ENCODE measurements at regions not wholly inside any gene's neighbourhood (a gene's known extent, or its start where the extent isn't known, plus 50 kb on each side); places are given as distances from the start of the nearest gene placed in this dataset.
A peak's percentile ranks its signal among the peaks of the same experiment; 100 is the strongest.

DNA sequence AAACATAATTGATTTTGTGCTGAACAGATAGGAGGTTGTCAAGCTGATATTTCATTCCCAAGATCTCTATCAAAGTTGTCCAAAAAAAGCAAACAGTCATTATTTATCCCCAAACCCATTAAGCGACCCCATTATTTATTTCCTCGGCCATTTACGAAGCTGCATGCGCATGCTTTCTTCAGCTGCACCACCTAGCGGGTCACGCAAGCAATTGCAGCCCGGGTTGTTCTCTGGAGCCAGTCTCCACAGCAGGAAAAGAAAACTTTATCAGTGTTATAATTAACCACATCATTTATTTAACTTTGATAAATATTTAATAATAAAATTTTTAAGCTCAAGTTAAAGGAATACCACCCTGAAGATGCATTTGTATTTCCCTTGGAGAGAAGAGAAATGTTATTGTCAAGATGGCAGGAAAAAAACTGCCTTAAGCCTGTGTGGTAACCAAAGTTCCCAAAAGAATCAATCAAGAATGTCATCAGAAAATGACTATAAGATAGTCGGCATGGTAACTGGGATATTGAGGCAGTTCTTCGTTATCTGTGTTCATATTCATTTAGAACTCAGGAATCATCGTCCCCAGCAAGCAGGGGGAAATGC is 304.7 kb downstream of the FBXO15 start:
- TF ChIP-seq, protein P1, sequence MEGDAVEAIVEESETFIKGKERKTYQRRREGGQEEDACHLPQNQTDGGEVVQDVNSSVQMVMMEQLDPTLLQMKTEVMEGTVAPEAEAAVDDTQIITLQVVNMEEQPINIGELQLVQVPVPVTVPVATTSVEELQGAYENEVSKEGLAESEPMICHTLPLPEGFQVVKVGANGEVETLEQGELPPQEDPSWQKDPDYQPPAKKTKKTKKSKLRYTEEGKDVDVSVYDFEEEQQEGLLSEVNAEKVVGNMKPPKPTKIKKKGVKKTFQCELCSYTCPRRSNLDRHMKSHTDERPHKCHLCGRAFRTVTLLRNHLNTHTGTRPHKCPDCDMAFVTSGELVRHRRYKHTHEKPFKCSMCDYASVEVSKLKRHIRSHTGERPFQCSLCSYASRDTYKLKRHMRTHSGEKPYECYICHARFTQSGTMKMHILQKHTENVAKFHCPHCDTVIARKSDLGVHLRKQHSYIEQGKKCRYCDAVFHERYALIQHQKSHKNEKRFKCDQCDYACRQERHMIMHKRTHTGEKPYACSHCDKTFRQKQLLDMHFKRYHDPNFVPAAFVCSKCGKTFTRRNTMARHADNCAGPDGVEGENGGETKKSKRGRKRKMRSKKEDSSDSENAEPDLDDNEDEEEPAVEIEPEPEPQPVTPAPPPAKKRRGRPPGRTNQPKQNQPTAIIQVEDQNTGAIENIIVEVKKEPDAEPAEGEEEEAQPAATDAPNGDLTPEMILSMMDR (IDR thresholded peaks at IDR 0.05) = peak; percentile 96
- TF ChIP-seq ZFX (IDR thresholded peaks at IDR 0.05; ENCODE audit: borderline replicate concordance) = no peak

DNA sequence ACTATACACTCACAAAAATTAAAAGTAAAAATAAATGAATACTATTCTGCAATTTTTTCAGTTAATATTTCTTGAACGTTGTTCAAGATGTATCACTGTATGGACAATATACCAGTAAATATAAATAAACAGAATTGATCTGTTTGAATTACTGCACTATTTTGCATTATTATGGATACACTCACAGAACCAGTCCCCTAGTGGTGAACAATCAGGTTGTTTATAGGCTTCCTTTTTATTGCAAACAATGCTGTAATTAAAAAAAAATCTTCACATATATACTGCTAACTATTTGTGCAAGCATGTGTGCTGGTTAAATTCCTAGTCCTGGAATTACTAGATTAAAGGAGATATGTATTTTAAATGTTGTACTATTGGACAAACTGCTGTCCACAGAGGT is 306.0 kb downstream of the FBXO15 start:
- TF ChIP-seq, protein P1 (IDR thresholded peaks at IDR 0.05) = peak; percentile 13; the same call in 1 of the 2 replicates
- no peak for TF ChIP-seq ZFX (IDR thresholded peaks at IDR 0.05; ENCODE audit: borderline replicate concordance)
- no peak overlapping the region for H3K27ac ChIP-seq

More for the DNA sequence above, 304.7 kb downstream of the FBXO15 start:
- no peak overlapping the region for H3K27ac ChIP-seq

DNA sequence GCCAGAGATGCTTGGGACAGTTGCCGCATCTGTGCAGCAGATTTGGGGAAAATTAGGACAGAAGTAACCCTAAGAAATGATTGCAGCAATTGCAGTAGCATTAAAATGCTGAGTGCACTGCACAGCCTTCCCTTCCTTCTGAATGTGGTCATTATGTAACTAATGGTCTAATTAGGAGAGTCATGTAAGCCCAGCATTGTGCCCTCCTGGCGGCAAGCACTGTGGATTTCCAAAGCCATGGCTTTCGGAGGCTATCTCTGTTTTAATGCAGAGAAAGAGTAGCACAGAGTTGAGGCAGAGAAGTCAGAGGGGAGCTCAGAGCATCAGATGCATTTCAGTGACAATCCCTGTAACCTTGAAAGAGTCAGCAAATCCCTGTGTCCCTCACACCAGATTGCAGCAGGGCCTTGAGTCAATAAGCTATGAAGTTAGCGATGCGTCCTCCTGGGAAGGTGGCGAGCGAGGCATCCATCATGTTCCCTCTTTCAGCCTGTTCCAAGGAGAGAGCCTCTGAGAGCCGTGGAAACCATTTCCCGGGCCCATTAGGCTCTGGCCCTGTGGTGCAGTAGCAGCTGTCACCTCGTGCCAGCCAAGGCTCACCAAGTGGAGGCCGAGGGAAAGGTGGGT is 307.2 kb downstream of the FBXO15 start:
- H3K27ac ChIP-seq = no peak overlapping the region
- TF ChIP-seq ZFX (IDR thresholded peaks at IDR 0.05; ENCODE audit: borderline replicate concordance) = no peak
- TF ChIP-seq, protein P1 (IDR thresholded peaks at IDR 0.05) = no peak

DNA sequence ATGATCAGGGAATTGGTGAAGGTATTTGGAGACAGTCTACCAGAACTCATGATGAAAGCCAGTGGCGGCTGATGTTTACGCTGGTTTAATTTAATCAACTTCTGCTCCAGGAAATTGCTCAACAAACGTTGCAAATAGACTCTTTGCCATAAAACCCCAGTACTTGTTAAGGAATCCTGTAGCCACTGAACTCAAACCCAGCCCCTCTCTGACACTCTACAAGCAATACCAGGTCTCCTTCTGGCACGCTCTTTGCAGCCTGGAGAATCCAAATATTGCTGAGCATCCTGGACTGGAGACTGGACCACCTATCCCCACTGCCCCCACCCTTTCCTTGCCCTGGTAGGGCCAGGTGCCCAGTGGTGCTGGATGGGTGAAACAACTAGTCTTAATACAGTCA is 308.2 kb downstream of the FBXO15 start:
- TF ChIP-seq, protein P1 (IDR thresholded peaks at IDR 0.05) = no peak
- no peak for TF ChIP-seq ZFX (IDR thresholded peaks at IDR 0.05; ENCODE audit: borderline replicate concordance)

DNA sequence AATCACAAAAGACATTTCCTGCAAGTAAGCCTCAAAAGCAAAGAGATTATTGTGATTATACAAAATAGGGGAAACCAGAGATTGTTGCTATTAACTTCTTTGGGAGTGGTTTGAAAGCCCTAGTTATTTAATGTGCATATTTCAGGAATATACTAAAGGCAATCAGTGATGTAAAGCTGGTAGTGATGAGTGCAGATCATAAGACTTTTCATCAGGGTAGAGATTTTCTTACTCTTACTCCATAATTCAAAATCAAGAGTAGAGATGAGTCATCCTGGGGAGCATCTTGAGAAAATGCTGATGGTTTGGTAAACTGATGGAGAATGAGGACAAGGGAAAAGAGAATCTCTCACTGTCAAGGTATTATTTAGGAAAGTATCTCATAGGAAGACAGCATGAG is 309.5 kb downstream of the FBXO15 start:
- H3K27ac ChIP-seq = no peak overlapping the region
- TF ChIP-seq, protein P1 (IDR thresholded peaks at IDR 0.05) = no peak
- TF ChIP-seq ZFX (IDR thresholded peaks at IDR 0.05; ENCODE audit: borderline replicate concordance) = no peak

More for the DNA sequence above, 308.2 kb downstream of the FBXO15 start:
- H3K27ac ChIP-seq = no peak overlapping the region

DNA sequence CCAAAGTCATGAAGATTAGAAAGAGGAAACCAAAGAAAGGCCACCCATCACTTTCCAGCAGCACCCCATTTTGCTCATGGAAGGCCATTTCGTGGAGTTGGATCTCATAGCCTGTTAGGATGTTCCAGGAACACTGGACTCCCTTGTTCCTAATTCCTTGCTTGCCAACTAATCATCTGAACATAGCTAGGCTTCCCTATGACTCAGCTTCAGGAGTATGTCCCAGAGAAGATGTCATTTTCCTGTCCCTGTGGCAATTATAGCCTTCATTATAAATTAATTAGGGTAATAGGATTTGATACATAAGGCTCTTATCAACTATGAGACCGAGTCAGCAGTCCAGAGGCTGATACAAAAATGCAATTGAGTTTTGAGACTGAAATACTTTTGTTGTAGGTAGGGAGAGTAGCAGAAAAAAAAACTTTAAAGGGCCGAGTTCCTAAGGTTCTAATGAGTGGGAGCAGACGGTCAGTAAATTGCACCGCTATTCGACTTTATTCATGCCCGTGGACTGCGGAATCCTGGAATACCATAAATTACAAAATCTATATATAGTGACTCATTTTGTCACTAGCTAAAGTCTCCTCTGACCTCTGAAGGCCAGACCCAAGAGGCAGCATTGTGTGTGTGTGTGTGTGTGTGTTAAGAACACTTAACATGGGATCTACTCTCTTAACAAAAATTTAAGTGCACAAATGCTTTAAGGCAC is 311.8 kb downstream of the FBXO15 start:
- TF ChIP-seq, protein P1 (IDR thresholded peaks at IDR 0.05) = no peak
- TF ChIP-seq ZFX (IDR thresholded peaks at IDR 0.05; ENCODE audit: borderline replicate concordance) = no peak
- H3K27ac ChIP-seq = no peak overlapping the region

DNA sequence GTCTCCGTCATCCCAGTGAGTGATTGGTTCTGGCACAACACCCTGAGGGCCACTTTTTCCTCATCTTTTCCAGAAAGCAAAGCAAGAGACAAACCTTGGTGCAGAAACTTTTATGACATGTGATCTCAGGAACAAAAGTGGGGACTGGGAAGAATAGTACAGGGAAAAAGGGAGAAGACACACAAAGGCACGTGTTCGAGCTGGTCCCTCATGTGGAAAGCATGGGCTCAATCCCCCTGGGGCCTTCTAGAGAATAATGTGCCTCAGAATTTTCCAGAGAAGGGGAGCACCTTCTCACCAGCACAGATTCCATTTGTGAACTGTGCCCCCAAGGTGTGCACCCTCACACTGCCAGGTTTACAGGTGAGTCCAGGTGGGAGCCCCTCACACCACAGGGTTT is 312.6 kb downstream of the FBXO15 start:
- TF ChIP-seq ZFX (IDR thresholded peaks at IDR 0.05; ENCODE audit: borderline replicate concordance) = no peak
- TF ChIP-seq, protein P1 (IDR thresholded peaks at IDR 0.05) = no peak

More for the DNA sequence above, 312.6 kb downstream of the FBXO15 start:
- no peak overlapping the region for H3K27ac ChIP-seq

All from 22Rv1 (cell line).